Calu3 (cell line): ENCODE measurements at regions not wholly inside any gene's neighbourhood (a gene's known extent, or its start where the extent isn't known, plus 50 kb on each side); places are given as distances from the start of the nearest gene placed in this dataset.
"Not testable (repeated sequence)": the region's sequence is repeated elsewhere in the genome, so short reads cannot be mapped to it uniquely, and the experiment has no call there.

Experiments used
- BruUV-seq: library from RNA; stranded (reverse); fragments of 400-500 nt; replicated peaks from 2 replicates; lab custom pipeline; 2021; lab: Mats Ljungman, UMichigan
- CTCF ChIA-PET: fragments of 300-600 bp; sonication (Branson Sonifier 250); formaldehyde crosslinking; loops from one replicate; lab custom pipeline; 2022; ENCODE audit warnings: antibody characterized with exemption; lab: Charles Lee
- DNase-seq: peaks from one replicate; pipeline ENCODE4 v3.0.0; 2022
- H3K27ac Mint-ChIP-seq: one replicate; pipeline ENCODE4 v1.8.0; 2022; ENCODE audit warnings: mixed read lengths; ENCODE audit not compliant: unreplicated experiment
- H3K27me3 Mint-ChIP-seq: one replicate; pipeline ENCODE4 v1.8.0; 2022; ENCODE audit warnings: mixed read lengths; ENCODE audit not compliant: unreplicated experiment
- H3K36me3 Mint-ChIP-seq: one replicate; pipeline ENCODE4 v1.8.0; 2022; ENCODE audit warnings: mild to moderate bottlenecking, moderate library complexity, mixed read lengths; ENCODE audit not compliant: insufficient read depth, unreplicated experiment
- H3K4me1 Mint-ChIP-seq: one replicate; pipeline ENCODE4 v1.8.0; 2022; ENCODE audit warnings: mild to moderate bottlenecking, low read depth, mixed read lengths; ENCODE audit not compliant: unreplicated experiment
- H3K4me3 Mint-ChIP-seq: one replicate; pipeline ENCODE4 v1.8.0; 2022; ENCODE audit warnings: mild to moderate bottlenecking, low read depth, moderate library complexity, mixed read lengths; ENCODE audit not compliant: unreplicated experiment
- H3K9me3 Mint-ChIP-seq: one replicate; pipeline ENCODE4 v1.8.0; 2022; ENCODE audit warnings: low read depth, mixed read lengths; ENCODE audit not compliant: unreplicated experiment
- intact Hi-C: fragments of 100-400 bp; cut with micrococcal nuclease; formaldehyde crosslinking; loops from one replicate; pipeline ENCODE4 v1.10.0; 2022; ENCODE audit not compliant: unreplicated experiment
- TF ChIP-seq, protein P1 (sequence below): fragments of 200-600 bp; IDR thresholded peaks from one replicate; pipeline ENCODE4 v1.8.0; 2022; ENCODE audit warnings: antibody characterized with exemption; ENCODE audit not compliant: unreplicated experiment

DNA sequence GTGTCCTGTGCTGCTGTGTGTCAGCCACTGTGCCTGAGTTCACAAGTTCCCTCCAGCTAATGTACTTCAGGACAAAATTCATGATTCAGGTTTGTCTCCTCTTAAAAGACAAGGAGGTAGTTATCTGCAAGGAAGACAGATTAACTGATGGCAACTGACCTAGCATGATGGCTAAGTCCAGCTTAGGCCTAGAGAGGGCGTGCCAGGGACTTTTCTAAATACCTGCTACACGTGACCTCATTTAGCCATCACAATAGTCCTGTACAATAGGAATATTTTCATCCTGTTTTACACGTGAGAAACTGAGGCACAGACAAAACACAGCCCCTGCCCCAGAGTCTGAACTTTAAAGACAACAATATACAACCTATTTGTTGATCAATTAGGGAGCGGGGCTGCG is 275.7 kb downstream of the XPNPEP1 start:
- Mint-ChIP-seq H3K27me3 (no peaks in the 10 kb centered on the region), H3K4me1 (no peaks in the 10 kb centered on the region), H3K36me3 (no peaks in the 10 kb centered on the region), H3K9me3 (no peaks in the 10 kb centered on the region), H3K27ac (no peak overlapping the region), H3K4me3 (no peak overlapping the region)
- no peak for DNase-seq
- intact Hi-C loops, result no loop called here
- BruUV-seq, result no TSS peak
- TF ChIP-seq, protein P1, sequence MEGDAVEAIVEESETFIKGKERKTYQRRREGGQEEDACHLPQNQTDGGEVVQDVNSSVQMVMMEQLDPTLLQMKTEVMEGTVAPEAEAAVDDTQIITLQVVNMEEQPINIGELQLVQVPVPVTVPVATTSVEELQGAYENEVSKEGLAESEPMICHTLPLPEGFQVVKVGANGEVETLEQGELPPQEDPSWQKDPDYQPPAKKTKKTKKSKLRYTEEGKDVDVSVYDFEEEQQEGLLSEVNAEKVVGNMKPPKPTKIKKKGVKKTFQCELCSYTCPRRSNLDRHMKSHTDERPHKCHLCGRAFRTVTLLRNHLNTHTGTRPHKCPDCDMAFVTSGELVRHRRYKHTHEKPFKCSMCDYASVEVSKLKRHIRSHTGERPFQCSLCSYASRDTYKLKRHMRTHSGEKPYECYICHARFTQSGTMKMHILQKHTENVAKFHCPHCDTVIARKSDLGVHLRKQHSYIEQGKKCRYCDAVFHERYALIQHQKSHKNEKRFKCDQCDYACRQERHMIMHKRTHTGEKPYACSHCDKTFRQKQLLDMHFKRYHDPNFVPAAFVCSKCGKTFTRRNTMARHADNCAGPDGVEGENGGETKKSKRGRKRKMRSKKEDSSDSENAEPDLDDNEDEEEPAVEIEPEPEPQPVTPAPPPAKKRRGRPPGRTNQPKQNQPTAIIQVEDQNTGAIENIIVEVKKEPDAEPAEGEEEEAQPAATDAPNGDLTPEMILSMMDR, result no peak
- CTCF ChIA-PET, result no interaction called here

DNA sequence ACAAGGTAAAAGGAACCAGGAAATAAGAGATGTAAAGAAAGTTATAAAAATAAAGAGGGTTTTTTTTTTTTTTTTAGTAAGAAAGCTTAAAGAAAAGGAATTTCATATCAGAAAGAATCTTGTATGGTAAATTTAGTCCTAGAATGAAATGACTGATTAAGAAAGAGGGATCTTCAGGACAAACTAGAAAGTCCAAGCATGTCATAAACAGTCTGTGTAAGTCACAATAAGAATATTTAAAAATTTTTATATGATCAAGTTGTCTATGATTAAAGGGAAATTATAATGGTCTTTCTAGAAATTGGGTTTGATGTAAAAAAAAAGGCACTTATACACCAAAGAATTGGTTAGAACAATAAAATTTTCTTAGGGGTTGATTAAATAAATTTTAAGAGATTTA is 289.5 kb downstream of the XPNPEP1 start:
- Mint-ChIP-seq H3K36me3 (no peaks in the 10 kb centered on the region), H3K27ac (no peak overlapping the region), H3K27me3 (no peaks in the 10 kb centered on the region), H3K4me1 (no peaks in the 10 kb centered on the region), H3K9me3 (no peaks in the 10 kb centered on the region), H3K4me3 (no peak overlapping the region)
- TF ChIP-seq, protein P1, result no peak
- BruUV-seq, result no TSS peak
- CTCF ChIA-PET, result no interaction called here
- DNase-seq, result no peak
- intact Hi-C loops, result no loop called here

DNA sequence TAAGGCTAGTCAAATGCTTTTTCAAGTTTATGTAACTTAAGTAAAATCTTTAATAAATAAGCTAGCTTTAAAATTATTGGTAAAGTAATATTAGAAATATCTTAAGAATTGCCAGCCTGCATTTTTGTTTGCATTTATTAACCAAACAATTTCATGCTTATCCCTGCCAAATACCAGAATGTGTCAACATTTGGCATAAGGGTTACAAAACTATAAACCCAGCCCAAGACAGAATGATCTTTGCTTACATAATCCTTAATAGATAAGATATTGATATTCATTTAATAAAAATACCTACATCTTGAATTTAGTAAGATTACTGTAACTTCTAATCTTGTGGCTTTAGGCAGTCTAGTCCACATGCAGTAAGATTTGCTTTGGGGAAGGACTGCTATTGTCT is 290.3 kb downstream of the XPNPEP1 start:
- H3K36me3 Mint-ChIP-seq, H3K27ac Mint-ChIP-seq, H3K4me1 Mint-ChIP-seq, H3K4me3 Mint-ChIP-seq, CTCF ChIA-PET, H3K9me3 Mint-ChIP-seq, BruUV-seq, intact Hi-C loops, H3K27me3 Mint-ChIP-seq, DNase-seq: not testable (repeated sequence)

DNA sequence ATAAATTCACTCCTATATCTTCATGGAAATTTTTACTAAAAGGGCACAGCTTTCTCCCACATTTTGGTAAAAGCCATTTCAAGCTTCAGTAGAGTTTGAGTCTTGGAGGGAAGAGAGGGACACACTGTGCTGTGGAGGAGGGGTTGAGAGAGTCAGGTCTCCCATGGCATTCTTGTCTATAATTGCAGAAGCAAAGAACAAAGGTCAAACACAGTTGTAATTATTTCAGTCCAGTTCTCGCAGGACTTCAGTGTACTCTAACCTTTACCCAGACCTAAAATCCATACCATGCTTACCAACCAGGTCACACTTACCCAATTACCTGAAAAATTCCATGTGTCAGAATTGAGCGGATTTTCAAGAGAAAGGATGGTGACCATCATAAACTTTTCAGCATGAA is 298.4 kb downstream of the XPNPEP1 start:
- Mint-ChIP-seq H3K9me3 (no peaks in the 10 kb centered on the region), H3K4me1 (no peaks in the 10 kb centered on the region), H3K27ac (no peak overlapping the region), H3K36me3 (no peaks in the 10 kb centered on the region), H3K4me3 (no peak overlapping the region), H3K27me3 (no peaks in the 10 kb centered on the region)
- intact Hi-C loops, result no loop called here
- TF ChIP-seq, protein P1, result no peak
- no peak for DNase-seq
- CTCF ChIA-PET, result no interaction called here
- no TSS peak for BruUV-seq

DNA sequence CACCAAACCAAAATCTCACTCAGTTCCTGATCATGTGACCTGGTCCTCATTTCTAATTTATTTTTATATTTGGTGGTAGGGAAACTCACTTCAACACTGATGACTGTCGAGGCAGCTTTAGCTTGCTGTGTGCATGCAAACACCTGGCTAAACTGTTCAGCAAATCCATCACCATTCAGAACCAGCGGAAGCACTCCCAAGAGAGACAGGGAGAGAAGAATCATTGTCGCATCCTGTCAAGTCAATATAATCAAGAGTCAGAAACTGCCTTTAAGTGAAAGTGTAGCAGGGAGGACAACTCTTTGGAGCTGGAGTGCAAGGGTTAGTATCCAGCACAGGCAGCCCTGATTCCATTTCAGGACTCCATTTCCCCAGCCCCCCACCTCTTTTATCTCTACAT is 300.7 kb downstream of the XPNPEP1 start:
- CTCF ChIA-PET, result no interaction called here
- H3K9me3 Mint-ChIP-seq, result no peaks in the 10 kb centered on the region
- H3K4me1 Mint-ChIP-seq, result no peaks in the 10 kb centered on the region
- no TSS peak for BruUV-seq
- no peaks in the 10 kb centered on the region for H3K27me3 Mint-ChIP-seq
- TF ChIP-seq, protein P1, result no peak
- intact Hi-C loops, result no loop called here
- H3K4me3 Mint-ChIP-seq, result no peak overlapping the region
- no peaks in the 10 kb centered on the region for H3K36me3 Mint-ChIP-seq
- DNase-seq, result no peak
- H3K27ac Mint-ChIP-seq, result no peak overlapping the region
